Tibial nerve (tissue), 4 donors: ENCODE measurements at regions not wholly inside any gene's neighbourhood (a gene's known extent, or its start where the extent isn't known, plus 50 kb on each side); places are given as distances from the start of the nearest gene placed in this dataset.
A peak's percentile ranks its signal among the peaks of the same experiment; 100 is the strongest.

Experiments
- DNase-seq, 2 donors: peaks; one replicate each; pipeline ENCODE4 v3.0.0-alpha.2; 2019; ENCODE audit warnings: low spot score in 2 of 2
- H3K27ac ChIP-seq, 4 donors: fragments of 200-600 bp; sonication (generic) in 3 of 4; one replicate each; pipeline ENCODE4 v1.5.1; 2017 to 2019; ENCODE audit warnings: mild to moderate bottlenecking in 1 of 4
- H3K27me3 ChIP-seq, 2 donors: fragments of 200-600 bp; sonication (generic) in 1 of 2; one replicate each; pipeline versions ENCODE4 v1.5.1 to v1.6.0; 2017 to 2019
- H3K36me3 ChIP-seq, 3 donors: fragments of 200-600 bp; sonication (generic); one replicate each; pipeline ENCODE4 v1.5.1; 2018 to 2019
- H3K4me1 ChIP-seq, 4 donors: fragments of 200-600 bp; sonication (generic) in 3 of 4; one replicate each; pipeline ENCODE4 v1.5.1; 2017 to 2019
- H3K4me3 ChIP-seq, 4 donors: fragments of 200-600 bp; sonication (generic) in 3 of 4; one replicate each; pipeline ENCODE4 v1.5.1; 2017 to 2019; ENCODE audit warnings: mild to moderate bottlenecking in 1 of 4, moderate library complexity in 1 of 4
- H3K9me3 ChIP-seq, 4 donors: fragments of 200-600 bp; sonication (generic) in 3 of 4; one replicate each; pipeline ENCODE4 v1.5.1; 2017 to 2019
- CTCF ChIP-seq, 5 experiments: fragments of 200-600 bp in 3 of 5; fragments of 450-650 bp in 2 of 5; sonication (generic) in 3 of 5; IDR thresholded peaks; one replicate each; pipeline ENCODE4 v1.5.1; 2016 to 2019; ENCODE audit warnings: antibody characterized with exemption in 5 of 5, mild to moderate bottlenecking in 3 of 5, moderate library complexity in 2 of 5
- EP300 ChIP-seq, 2 donors: sonication (generic); formaldehyde crosslinking; IDR thresholded peaks; one replicate each; pipeline ENCODE4 v1.6.1; 2017; ENCODE audit warnings: antibody characterized with exemption in 2 of 2, mild to moderate bottlenecking in 1 of 2
- POLR2A ChIP-seq, 2 donors: fragments of 450-650 bp; IDR thresholded peaks; one replicate each; pipeline ENCODE4 v1.6.1; 2017; ENCODE audit warnings: antibody characterized with exemption in 2 of 2, mild to moderate bottlenecking in 2 of 2, moderate library complexity in 2 of 2
- WGBS, 2 donors: methylation state at CpG; one replicate each; pipeline ENCODE4 v1.1.5; 2018; 5-methylcytosine and 5-hydroxymethylcytosine counted together

- H3K36me3 ChIP-seq, result no peaks in the 10 kb centered on the region
- H3K4me1 ChIP-seq, result peaks cover 0 to 6% (median 0%) of the 10 kb centered on the region in 4 donors
- H3K27me3 ChIP-seq, result no peaks in the 10 kb centered on the region
- H3K4me3 ChIP-seq, result no peak overlapping the region
- TF ChIP-seq EP300 (IDR thresholded peaks at IDR 0.05), result no peak
- no peak for TF ChIP-seq POLR2A (IDR thresholded peaks at IDR 0.05)
- no peak for TF ChIP-seq CTCF (IDR thresholded peaks at IDR 0.05)
- peak overlapping the region in 3 of 4 donors; percentile 19 to 62 (median 55) for H3K27ac ChIP-seq
- H3K9me3 ChIP-seq, result no peaks in the 10 kb centered on the region
- no peak for DNase-seq
Observed at GRCh38 chr9:86586144-86586494, 231.9 kb upstream of the TUT7 start.

GRCh38 chr9:86585422-86586143, 231.4 kb upstream of the TUT7 start:
- Histone ChIP-seq H3K4me3 (peak overlapping the region in 1 of 4 donors; percentile 1), H3K9me3 (no peaks in the 10 kb centered on the region), H3K36me3 (no peaks in the 10 kb centered on the region), H3K27ac (peak overlapping the region in 3 of 4 donors; percentile 19 to 62 (median 55)), H3K4me1 (peaks cover 0 to 6% (median 0%) of the 10 kb centered on the region in 4 donors), H3K27me3 (no peaks in the 10 kb centered on the region)
- 46 to 50% methylated on average over 7 of the region's 7 CpGs for WGBS, 2 donors
- DNase-seq, result no peak
- no peak for TF ChIP-seq CTCF (IDR thresholded peaks at IDR 0.05)
- no peak for TF ChIP-seq POLR2A (IDR thresholded peaks at IDR 0.05)
- no peak for TF ChIP-seq EP300 (IDR thresholded peaks at IDR 0.05)

- Histone ChIP-seq H3K27me3 (no peaks in the 10 kb centered on the region), H3K27ac (peak overlapping the region in 1 of 4 donors; percentile 62)
Observed at GRCh38 chr9:86580688-86581087, 226.5 kb upstream of the TUT7 start.

GRCh38 chr9:86578722-86579121, 224.5 kb upstream of the TUT7 start:
- Histone ChIP-seq H3K4me3 (no peak overlapping the region), H3K36me3 (no peaks in the 10 kb centered on the region), H3K9me3 (no peaks in the 10 kb centered on the region), H3K27ac (no peak overlapping the region), H3K4me1 (peaks cover 0 to 9% (median 0%) of the 10 kb centered on the region in 4 donors), H3K27me3 (no peaks in the 10 kb centered on the region)
- no peak for DNase-seq
- 93 to 94% methylated on average over 3 of the region's 3 CpGs for WGBS, 2 donors
- no peak for TF ChIP-seq POLR2A (IDR thresholded peaks at IDR 0.05)
- no peak for TF ChIP-seq CTCF (IDR thresholded peaks at IDR 0.05)
- no peak for TF ChIP-seq EP300 (IDR thresholded peaks at IDR 0.05)

More at GRCh38 chr9:86580688-86581087, 226.5 kb upstream of the TUT7 start:
- peak in 1 of 2 donors; percentile 61 for DNase-seq
- 72 to 77% methylated on average over 6 of the region's 6 CpGs for WGBS, 2 donors
- peaks cover 0 to 7% (median 0%) of the 10 kb centered on the region in 4 donors for H3K4me1 ChIP-seq
- H3K36me3 ChIP-seq, result no peaks in the 10 kb centered on the region
- H3K9me3 ChIP-seq, result no peaks in the 10 kb centered on the region
- TF ChIP-seq EP300 (IDR thresholded peaks at IDR 0.05), result peak in 1 of 2 donors; percentile 26
- no peak for TF ChIP-seq CTCF (IDR thresholded peaks at IDR 0.05)
- no peak for TF ChIP-seq POLR2A (IDR thresholded peaks at IDR 0.05)
- H3K4me3 ChIP-seq, result no peak overlapping the region

GRCh38 chr9:86577420-86578333, 223.5 kb upstream of the TUT7 start:
- H3K27me3 ChIP-seq, result no peaks in the 10 kb centered on the region
- TF ChIP-seq CTCF (IDR thresholded peaks at IDR 0.05), result no peak
- TF ChIP-seq EP300 (IDR thresholded peaks at IDR 0.05), result no peak
- no peak for TF ChIP-seq POLR2A (IDR thresholded peaks at IDR 0.05)
- no peak overlapping the region for H3K27ac ChIP-seq
- H3K4me1 ChIP-seq, result peaks cover 0 to 9% (median 0%) of the 10 kb centered on the region in 4 donors
- WGBS, 2 donors, result 64 to 74% methylated on average over 24 to 29 of the region's 30 CpGs
- no peaks in the 10 kb centered on the region for H3K9me3 ChIP-seq
- DNase-seq, result no peak
- H3K4me3 ChIP-seq, result no peak overlapping the region
- no peaks in the 10 kb centered on the region for H3K36me3 ChIP-seq
